ENCODE measurements at regions not wholly inside any gene's neighbourhood (a gene's known extent, or its start where the extent isn't known, plus 50 kb on each side); places are given as distances from the start of the nearest gene placed in this dataset.
"Not testable (repeated sequence)": the region's sequence is repeated elsewhere in the genome, so short reads cannot be mapped to it uniquely, and the experiment has no call there.

GRCh38 chr7:68980011-68980410 lies 618.3 kb upstream of the AUTS2 start:
- DNase-seq (ENCODE audit: extremely low read depth in 1 of 2, low read depth in 1 of 2): no peak

DNA sequence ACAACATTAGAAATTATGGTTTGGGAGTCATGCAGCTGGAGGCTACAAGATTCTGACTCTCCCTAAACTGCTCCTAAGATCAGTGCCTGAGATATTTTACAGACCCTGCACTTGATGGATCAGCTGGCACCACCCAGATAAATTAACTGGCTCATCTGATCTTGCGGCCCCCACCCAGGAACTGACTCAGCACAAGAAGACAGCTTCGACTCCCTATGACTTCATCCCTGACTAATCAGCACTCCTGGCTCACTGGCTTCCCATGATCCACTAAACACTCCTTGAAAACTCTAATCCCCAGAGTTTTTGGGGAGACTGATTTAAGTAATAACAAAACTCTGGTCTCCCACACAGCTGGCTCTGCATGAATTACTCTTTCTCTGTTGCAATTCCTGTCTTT lies 617.8 kb upstream of the AUTS2 start:
- not testable (repeated sequence) for DNase-seq (ENCODE audit: extremely low read depth in 1 of 2, low read depth in 1 of 2)

- no peak for DNase-seq (ENCODE audit: extremely low read depth in 1 of 2, low read depth in 1 of 2)
Observed at GRCh38 chr7:68984306-68984705, 614.0 kb upstream of the AUTS2 start.

DNA sequence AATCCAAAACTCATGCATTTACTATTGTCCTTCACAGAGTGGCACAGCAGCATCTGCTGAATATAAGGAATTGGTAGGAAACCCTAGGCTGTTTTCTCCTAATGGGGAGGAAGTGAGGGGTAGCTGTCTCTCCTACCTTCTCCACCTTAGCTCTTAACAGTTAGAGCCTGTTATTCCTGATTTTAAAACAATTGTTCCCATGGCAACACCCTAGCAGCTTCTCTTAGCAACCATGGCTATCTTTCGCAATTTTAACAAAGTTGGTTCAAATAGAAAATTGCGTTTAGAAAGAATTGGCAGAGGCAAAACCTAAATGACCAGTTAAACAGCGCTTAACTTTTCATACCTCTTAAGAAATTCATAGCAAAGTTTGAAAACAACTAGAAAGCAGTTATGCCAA lies 603.4 kb upstream of the AUTS2 start:
- DNase-seq (ENCODE audit: extremely low read depth in 1 of 2, low read depth in 1 of 2): no peak

- no peak for DNase-seq (ENCODE audit: extremely low read depth in 1 of 2, low read depth in 1 of 2)
Observed at GRCh38 chr7:68998136-68998535, 600.1 kb upstream of the AUTS2 start.

DNA sequence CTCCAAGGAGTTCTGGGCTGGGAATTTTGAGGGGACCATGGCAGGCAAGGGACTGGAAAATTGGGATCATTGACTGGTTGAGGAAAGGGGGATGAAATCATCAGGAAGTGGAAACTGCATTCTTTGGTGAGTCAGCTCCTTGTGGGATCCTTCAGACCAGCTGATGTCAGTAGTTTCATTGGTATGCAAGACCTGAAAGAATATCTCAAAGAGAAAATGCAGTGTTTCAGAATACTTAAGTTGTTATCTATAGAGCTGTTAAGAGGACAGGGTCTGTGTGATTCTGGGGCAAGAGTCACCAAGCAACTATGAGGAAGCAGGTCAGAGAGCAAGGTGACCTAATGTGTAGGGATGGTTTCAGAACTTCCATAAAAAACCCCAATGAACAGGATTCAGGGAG lies 595.9 kb upstream of the AUTS2 start:
- no peak for DNase-seq (ENCODE audit: extremely low read depth in 1 of 2, low read depth in 1 of 2)

DNA sequence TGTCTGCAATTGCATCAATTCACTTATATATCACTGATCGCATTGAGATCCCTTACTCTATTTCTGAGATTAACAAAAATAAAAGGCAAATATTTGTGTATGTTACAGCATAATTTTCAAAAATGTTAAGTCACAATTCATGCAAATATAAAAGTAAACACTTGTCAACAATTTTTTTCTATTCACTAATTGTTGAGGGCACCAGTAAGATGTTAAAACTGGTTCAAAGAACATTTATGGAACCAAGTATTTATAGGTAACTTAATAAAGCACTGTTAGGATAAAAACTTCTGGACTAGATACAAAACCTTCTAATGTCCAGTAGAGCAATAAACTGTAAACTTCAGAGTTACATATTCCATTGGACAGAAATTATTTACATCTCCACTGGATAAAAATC lies 586.1 kb upstream of the AUTS2 start:
- DNase-seq (ENCODE audit: extremely low read depth in 1 of 2, low read depth in 1 of 2): no peak

- no peak for DNase-seq (ENCODE audit: extremely low read depth in 1 of 2, low read depth in 1 of 2)
Observed at GRCh38 chr7:69017208-69017607, 581.1 kb upstream of the AUTS2 start.

DNA sequence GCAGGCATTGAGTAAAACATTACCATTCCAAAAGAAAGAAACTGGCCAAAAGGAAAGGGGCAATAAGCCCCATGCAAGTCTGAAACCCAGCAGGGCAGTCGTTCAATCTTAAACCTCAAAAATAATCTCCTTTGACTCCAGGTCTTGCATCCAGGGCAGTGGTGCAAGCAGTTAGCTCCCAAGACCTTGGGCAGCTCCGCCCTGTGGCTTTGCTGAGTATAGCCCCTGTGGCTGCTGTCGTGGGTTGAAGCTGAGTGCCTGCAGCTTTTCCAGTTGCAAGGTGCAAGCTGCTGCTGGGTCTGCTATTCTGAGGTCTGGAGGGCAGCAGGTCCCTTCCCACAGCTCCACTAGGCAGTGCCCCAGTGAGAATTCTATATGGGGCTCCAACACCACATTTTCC lies 580.1 kb upstream of the AUTS2 start:
- no peak for DNase-seq (ENCODE audit: extremely low read depth in 1 of 2, low read depth in 1 of 2)

GRCh38 chr7:69019437-69019836 lies 578.8 kb upstream of the AUTS2 start:
- no peak for DNase-seq (ENCODE audit: extremely low read depth in 1 of 2, low read depth in 1 of 2)

GRCh38 chr7:69020536-69020935 lies 577.7 kb upstream of the AUTS2 start:
- no peak for DNase-seq (ENCODE audit: extremely low read depth in 1 of 2, low read depth in 1 of 2)

DNA sequence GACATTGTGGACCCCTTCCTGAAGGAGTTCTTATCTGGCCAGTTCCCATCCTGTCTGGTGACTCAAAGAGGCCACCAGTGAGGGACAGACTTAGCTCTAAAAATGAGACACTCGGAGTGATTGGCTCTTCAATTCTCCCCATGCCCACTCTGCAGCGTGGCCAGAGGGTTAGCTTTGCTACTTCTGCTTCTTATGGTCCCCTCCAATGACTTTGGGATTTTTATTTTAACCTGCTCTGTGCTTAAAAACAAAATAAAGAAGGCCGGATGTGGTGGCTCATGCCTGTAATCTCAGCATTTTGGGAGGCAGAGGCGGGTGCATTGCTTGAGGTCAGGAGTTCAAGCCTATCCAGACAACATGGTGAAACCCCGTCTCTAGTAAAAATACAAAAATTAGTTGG lies 573.0 kb upstream of the AUTS2 start:
- DNase-seq (ENCODE audit: extremely low read depth in 1 of 2, low read depth in 1 of 2): no peak

GRCh38 chr7:69032848-69033247 lies 565.4 kb upstream of the AUTS2 start:
- DNase-seq (ENCODE audit: extremely low read depth in 1 of 2, low read depth in 1 of 2): no peak

DNA sequence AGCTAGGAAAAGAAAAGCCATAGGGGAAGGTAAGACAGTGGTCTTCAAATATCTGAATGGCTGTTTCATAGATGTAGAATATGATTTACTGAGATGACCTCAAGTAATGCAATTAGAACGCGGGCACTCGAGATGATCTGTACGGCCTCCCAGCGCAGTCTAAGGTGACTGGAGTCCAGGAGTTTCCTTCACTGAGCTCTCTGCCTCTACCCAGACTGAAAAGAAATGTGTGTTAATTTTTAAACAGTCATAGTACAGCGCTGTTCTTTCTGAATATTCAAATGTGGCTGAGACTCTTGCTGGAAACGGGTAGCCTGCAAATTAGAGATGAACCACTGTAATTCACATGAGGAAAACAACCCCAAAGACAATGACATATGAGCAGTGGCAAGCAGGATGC lies 562.4 kb upstream of the AUTS2 start:
- DNase-seq (ENCODE audit: extremely low read depth in 1 of 2, low read depth in 1 of 2): no peak

GRCh38 chr7:69036301-69036700 lies 562.0 kb upstream of the AUTS2 start:
- DNase-seq (ENCODE audit: extremely low read depth in 1 of 2, low read depth in 1 of 2): no peak

- no peak for DNase-seq (ENCODE audit: extremely low read depth in 1 of 2, low read depth in 1 of 2)
Observed at GRCh38 chr7:69038915-69039314, 559.4 kb upstream of the AUTS2 start.

- DNase-seq (ENCODE audit: extremely low read depth in 1 of 2, low read depth in 1 of 2): no peak
Observed at GRCh38 chr7:69042138-69042537, 556.1 kb upstream of the AUTS2 start.

GRCh38 chr7:69047151-69047754 lies 551.0 kb upstream of the AUTS2 start:
- no peak for DNase-seq (ENCODE audit: extremely low read depth in 1 of 2, low read depth in 1 of 2)

- no peak for DNase-seq (ENCODE audit: extremely low read depth in 1 of 2, low read depth in 1 of 2)
Observed at GRCh38 chr7:69049326-69049725, 548.9 kb upstream of the AUTS2 start.

DNA sequence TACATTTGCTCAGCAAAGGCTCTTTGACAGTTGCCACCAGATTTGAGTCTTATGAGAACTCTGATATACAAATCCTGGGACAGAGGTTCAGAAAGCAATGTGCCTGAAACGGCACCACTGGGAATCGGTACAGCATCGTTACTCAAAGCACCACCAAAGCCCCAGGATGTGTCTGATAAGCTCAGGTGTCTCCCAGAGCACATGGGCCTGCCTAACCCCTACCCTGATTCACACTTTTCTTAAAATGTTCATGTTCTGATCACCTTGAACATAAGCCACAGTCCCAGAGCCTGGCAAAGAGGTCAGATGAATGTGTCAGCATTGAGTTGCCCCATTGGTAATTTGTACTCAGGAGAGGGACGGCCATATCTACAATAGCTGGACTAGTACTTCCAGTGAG lies 545.8 kb upstream of the AUTS2 start:
- no peak for DNase-seq (ENCODE audit: extremely low read depth in 1 of 2, low read depth in 1 of 2)

- DNase-seq (ENCODE audit: extremely low read depth in 1 of 2, low read depth in 1 of 2): no peak
Observed at GRCh38 chr7:69060516-69060915, 537.8 kb upstream of the AUTS2 start.

GRCh38 chr7:69062020-69062765 lies 536.1 kb upstream of the AUTS2 start:
- DNase-seq (ENCODE audit: extremely low read depth in 1 of 2, low read depth in 1 of 2): no peak

DNA sequence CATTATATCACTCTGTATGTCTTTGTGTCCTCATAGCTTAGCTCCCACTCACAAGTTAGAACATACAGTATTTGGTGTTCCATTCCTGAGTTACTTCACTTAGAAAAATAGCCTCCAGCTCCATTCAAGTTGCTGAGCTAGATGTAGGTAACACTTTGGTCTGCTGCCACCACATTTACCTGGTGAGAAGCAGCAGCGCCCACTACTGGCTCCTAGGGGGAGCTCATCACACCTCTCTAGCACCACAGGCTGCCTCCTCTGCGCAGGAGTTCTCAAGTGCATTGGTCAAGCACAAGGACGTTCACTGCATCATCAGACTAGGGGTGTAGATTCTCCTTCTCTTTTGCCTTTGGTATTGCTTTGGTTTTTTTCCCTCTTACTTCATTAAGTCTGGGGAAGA lies 530.9 kb upstream of the AUTS2 start:
- DNase-seq (ENCODE audit: extremely low read depth in 1 of 2, low read depth in 1 of 2): no peak
